Kidney glomerular epithelial cell (primary cell): ENCODE measurements at regions not wholly inside any gene's neighbourhood (a gene's known extent, or its start where the extent isn't known, plus 50 kb on each side); places are given as distances from the start of the nearest gene placed in this dataset.
A peak's percentile ranks its signal among the peaks of the same experiment; 100 is the strongest.
"Not testable (repeated sequence)": the region's sequence is repeated elsewhere in the genome, so short reads cannot be mapped to it uniquely, and the experiment has no call there.

Source experiments
- DNase-seq: peaks from one replicate; lab custom pipeline; 2025; lab: John Stamatoyannopoulos, UW

GRCh38 chr4:187668526-187669082, 327.0 kb upstream of the ZFP42 start:
- DNase-seq, result peak; percentile 73

- not testable (repeated sequence) for DNase-seq
Observed at GRCh38 chr4:187671521-187671920, 324.1 kb upstream of the ZFP42 start.

- DNase-seq, result not testable (repeated sequence)
Observed at GRCh38 chr4:187671958-187672357, 323.6 kb upstream of the ZFP42 start.

GRCh38 chr4:187672526-187672925, 323.0 kb upstream of the ZFP42 start:
- not testable (repeated sequence) for DNase-seq

- no peak for DNase-seq
Observed at GRCh38 chr4:187679450-187679849, 316.1 kb upstream of the ZFP42 start.

- no peak for DNase-seq
Observed at GRCh38 chr4:187685247-187685646, 310.3 kb upstream of the ZFP42 start.

GRCh38 chr4:187687697-187688096, 307.9 kb upstream of the ZFP42 start:
- DNase-seq, result no peak

- DNase-seq, result no peak
Observed at GRCh38 chr4:187692626-187693025, 302.9 kb upstream of the ZFP42 start.

- not testable (repeated sequence) for DNase-seq
Observed at GRCh38 chr4:187695531-187695930, 300.0 kb upstream of the ZFP42 start.

- DNase-seq, result no peak
Observed at GRCh38 chr4:187711586-187711985, 284.0 kb upstream of the ZFP42 start.

GRCh38 chr4:187714957-187715356, 280.6 kb upstream of the ZFP42 start:
- no peak for DNase-seq

GRCh38 chr4:187715466-187715865, 280.1 kb upstream of the ZFP42 start:
- no peak for DNase-seq

- DNase-seq, result no peak
Observed at GRCh38 chr4:187724456-187724855, 271.1 kb upstream of the ZFP42 start.

- no peak for DNase-seq
Observed at GRCh38 chr4:187726485-187726884, 269.1 kb upstream of the ZFP42 start.

GRCh38 chr4:187732524-187732923, 263.0 kb upstream of the ZFP42 start:
- no peak for DNase-seq

GRCh38 chr4:187739771-187740170, 255.8 kb upstream of the ZFP42 start:
- DNase-seq, result no peak

- DNase-seq, result no peak
Observed at GRCh38 chr4:187744911-187745310, 250.7 kb upstream of the ZFP42 start.

- DNase-seq, result not testable (repeated sequence)
Observed at GRCh38 chr4:187750652-187751051, 244.9 kb upstream of the ZFP42 start.

- DNase-seq, result no peak
Observed at GRCh38 chr4:187767158-187767557, 228.4 kb upstream of the ZFP42 start.

- DNase-seq, result no peak
Observed at GRCh38 chr4:187767687-187768086, 227.9 kb upstream of the ZFP42 start.

- no peak for DNase-seq
Observed at GRCh38 chr4:187770345-187770744, 225.2 kb upstream of the ZFP42 start.

GRCh38 chr4:187777954-187778353, 217.6 kb upstream of the ZFP42 start:
- DNase-seq, result no peak

GRCh38 chr4:187780070-187780469, 215.5 kb upstream of the ZFP42 start:
- DNase-seq, result no peak

GRCh38 chr4:187782286-187782824, 213.2 kb upstream of the ZFP42 start:
- DNase-seq, result peak; percentile 75
